SK-N-SH (cell line): ENCODE measurements at regions not wholly inside any gene's neighbourhood (a gene's known extent, or its start where the extent isn't known, plus 50 kb on each side); places are given as distances from the start of the nearest gene placed in this dataset.

Experiments
- CTCF ChIA-PET: fragments of 300-600, 350-600 bp; formaldehyde crosslinking; extraction: SDS; loops from one replicate; lab custom pipeline; 2021; lab: Yijun Ruan, JAX
- POLR2A ChIA-PET: fragments of 350-600 bp; sonication (Branson Sonifier 250); formaldehyde crosslinking; extraction: SDS; loops from one replicate; lab custom pipeline; 2020; ENCODE audit warnings: antibody characterized with exemption, inconsistent platforms; lab: Yijun Ruan, JAX
- DNase-seq: peaks from one replicate; pipeline ENCODE4 v3.0.0; 2012
- H2AFZ ChIP-seq: fragments of 200-600 bp; sonication (generic); 2 replicates; pipeline ENCODE4 v1.8.1; 2016; ENCODE audit warnings: antibody characterized with exemption, mild to moderate bottlenecking, low read depth
- H3F3A ChIP-seq: fragments of 200-600 bp; sonication (generic); replicated peaks from 2 replicates; pipeline ENCODE3; 2016; ENCODE audit warnings: antibody characterized with exemption, mild to moderate bottlenecking; ENCODE audit not compliant: insufficient read depth
- H3K27ac ChIP-seq, 2 experiments: fragments of 200-500 bp in 1 of 2; fragments of 200-600 bp in 1 of 2; sonication (Bioruptor generic) in 1 of 2; sonication (generic), shearing (Covaris generic) in 1 of 2; 2 replicates each; pipeline versions ENCODE4 v1.5.1 to v1.6.1; 2014 to 2016; ENCODE audit warnings: low read depth in 2 of 2, inconsistent platforms in 1 of 2, low read length in 1 of 2, mild to moderate bottlenecking in 1 of 2, mixed read lengths in 1 of 2
- H3K27me3 ChIP-seq: fragments of 200-600 bp; sonication (generic), shearing (Covaris generic); 2 replicates; pipeline ENCODE4 v1.6.1; 2016; ENCODE audit warnings: mixed run types; ENCODE audit not compliant: insufficient read depth
- H3K36me3 ChIP-seq, 2 experiments: fragments of 200-500 bp in 1 of 2; fragments of 200-600 bp in 1 of 2; sonication (Bioruptor generic) in 1 of 2; sonication (generic) in 1 of 2; replicated peaks in 1 of 2; 2 replicates each; pipeline versions ENCODE3 to v1.5.1; 2014 to 2016; ENCODE audit warnings: low read length in 1 of 2, mild to moderate bottlenecking in 1 of 2; ENCODE audit not compliant: insufficient read depth in 2 of 2, control insufficient read depth in 1 of 2
- H3K4me1 ChIP-seq, 2 experiments: fragments of 200-500 bp in 1 of 2; fragments of 200-600 bp in 1 of 2; sonication (Bioruptor generic) in 1 of 2; sonication (generic), shearing (Covaris generic) in 1 of 2; 2 replicates each; pipeline versions ENCODE4 v1.5.1 to v1.6.1; 2014 to 2016; ENCODE audit warnings: low read depth in 1 of 2, low read length in 1 of 2, mixed run types in 1 of 2; ENCODE audit not compliant: insufficient read depth in 2 of 2, control insufficient read depth in 1 of 2
- H3K4me2 ChIP-seq: fragments of 200-600 bp; sonication (generic), shearing (Covaris generic); 2 replicates; pipeline ENCODE4 v1.6.1; 2017; ENCODE audit warnings: mixed run types
- H3K4me3 ChIP-seq, 2 experiments: fragments of 200-500 bp in 1 of 2; fragments of 200-600 bp in 1 of 2; sonication (Bioruptor generic) in 1 of 2; sonication (generic), shearing (Covaris generic) in 1 of 2; 2 replicates each; pipeline versions ENCODE4 v1.5.1 to v1.8.1; 2014 to 2016; ENCODE audit warnings: low read depth in 2 of 2, inconsistent platforms in 1 of 2, low read length in 1 of 2, mild to moderate bottlenecking in 1 of 2, mixed read lengths in 1 of 2, moderate library complexity in 1 of 2
- H3K79me2 ChIP-seq: fragments of 200-600 bp; sonication (generic); 2 replicates; pipeline ENCODE4 v1.8.1; 2017; ENCODE audit warnings: mild to moderate bottlenecking; ENCODE audit not compliant: insufficient read depth
- H3K9ac ChIP-seq: fragments of 200-600 bp; sonication (generic); 2 replicates; pipeline ENCODE4 v1.6.1; 2017; ENCODE audit warnings: mixed run types
- H3K9me2 ChIP-seq: fragments of 200-600 bp; sonication (generic); 2 replicates; pipeline ENCODE4 v1.6.1; 2017; ENCODE audit warnings: mixed run types
- H3K9me3 ChIP-seq: fragments of 200-600 bp; sonication (generic); 2 replicates; pipeline ENCODE4 v1.6.1; 2017; ENCODE audit warnings: mixed run types, mild to moderate bottlenecking, moderate library complexity
- H4K20me1 ChIP-seq: fragments of 200-600 bp; sonication (generic); 2 replicates; pipeline ENCODE4 v1.6.1; 2017; ENCODE audit warnings: mild to moderate bottlenecking, mixed run types; ENCODE audit not compliant: insufficient read depth
- FOXJ3 ChIP-seq: sonication (generic); formaldehyde crosslinking; IDR thresholded peaks from 2 replicates; pipeline ENCODE4 v1.5.1; 2020; ENCODE audit warnings: mild to moderate bottlenecking, missing genetic modification reagents
- GABPA ChIP-seq: IDR thresholded peaks from 2 replicates; pipeline ENCODE4 v1.4.0; 2012; ENCODE audit warnings: low read depth, mild to moderate bottlenecking
- MXI1 ChIP-seq: IDR thresholded peaks from 2 replicates; pipeline ENCODE4 v1.6.1; 2012; ENCODE audit warnings: mild to moderate bottlenecking, low read depth, low read length, improper control_type of control experiment
- NFIC ChIP-seq: IDR thresholded peaks from 2 replicates; pipeline ENCODE4 v1.4.0; 2012; ENCODE audit warnings: borderline replicate concordance
- NRF1 ChIP-seq: IDR thresholded peaks from 2 replicates; pipeline ENCODE4 v1.6.1; 2012; ENCODE audit warnings: low read depth, mild to moderate bottlenecking, low read length
- PBX3 ChIP-seq: IDR thresholded peaks from 2 replicates; pipeline ENCODE4; 2012
- REST ChIP-seq: IDR thresholded peaks from 2 replicates; pipeline ENCODE4 v1.6.1; 2012; ENCODE audit warnings: mild to moderate bottlenecking, low read depth, low read length, moderate library complexity
- YY1 ChIP-seq: IDR thresholded peaks from 2 replicates; pipeline ENCODE4 v1.4.0; 2012; ENCODE audit warnings: low read depth, mild to moderate bottlenecking
- WGBS: methylation state at CpG from one replicate; pipeline ENCODE4 v1.1.6; 2017; ENCODE audit warnings: low lambda C conversion rate; 5-methylcytosine and 5-hydroxymethylcytosine counted together
- TF ChIP-seq, protein P1 (sequence below): fragments of 150-350 bp; IDR thresholded peaks from 2 replicates; pipeline ENCODE4 v1.6.1; 2017; ENCODE audit warnings: antibody characterized with exemption, low read length, low read depth, borderline replicate concordance

- WGBS, result 11% methylated on average over 4 of the region's 4 CpGs
- ChIA-PET CTCF (no interaction called here), POLR2A (no interaction called here)
- Histone ChIP-seq H3K4me2 (no peak overlapping the region), H3K4me1 (no peaks in the 10 kb centered on the region), H3K79me2 (no peaks in the 10 kb centered on the region), H3K9me3 (no peaks in the 10 kb centered on the region), H3F3A (no peaks in the 10 kb centered on the region), H2AFZ (no peak overlapping the region), H4K20me1 (no peaks in the 10 kb centered on the region), H3K36me3 (no peaks in the 10 kb centered on the region), H3K27me3 (no peaks in the 10 kb centered on the region)
- no peak for DNase-seq
- TF ChIP-seq, protein P1, sequence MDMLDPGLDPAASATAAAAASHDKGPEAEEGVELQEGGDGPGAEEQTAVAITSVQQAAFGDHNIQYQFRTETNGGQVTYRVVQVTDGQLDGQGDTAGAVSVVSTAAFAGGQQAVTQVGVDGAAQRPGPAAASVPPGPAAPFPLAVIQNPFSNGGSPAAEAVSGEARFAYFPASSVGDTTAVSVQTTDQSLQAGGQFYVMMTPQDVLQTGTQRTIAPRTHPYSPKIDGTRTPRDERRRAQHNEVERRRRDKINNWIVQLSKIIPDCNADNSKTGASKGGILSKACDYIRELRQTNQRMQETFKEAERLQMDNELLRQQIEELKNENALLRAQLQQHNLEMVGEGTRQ, result no peak
- TF ChIP-seq MXI1 (no peak), PBX3 (no peak), FOXJ3 (CRISPR knock-in tag) (no peak), REST (no peak), GABPA (no peak)
- TF ChIP-seq, all 33 proteins: peak for 0
- Histone ChIP-seq H3K27ac (no peak overlapping the region), H3K9ac (no peak overlapping the region), H3K9me2 (no peaks in the 10 kb centered on the region), H3K4me3 (no peak overlapping the region)
Measured at GRCh38 chrX:21171181-21171580, 203.0 kb upstream of the CNKSR2 start.

- H3K27me3 ChIP-seq, result no peaks in the 10 kb centered on the region
- no peaks in the 10 kb centered on the region for H3K4me1 ChIP-seq
- TF ChIP-seq NRF1 (no peak), NFIC (no peak), YY1 (no peak)
- H3K79me2 ChIP-seq, result no peaks in the 10 kb centered on the region
- no peaks in the 10 kb centered on the region for H3K36me3 ChIP-seq
- ChIA-PET CTCF (no interaction called here), POLR2A (no interaction called here)
- H3K9me3 ChIP-seq, result no peaks in the 10 kb centered on the region
- H3F3A ChIP-seq, result no peaks in the 10 kb centered on the region
- H3K4me3 ChIP-seq, result no peak overlapping the region
- no peaks in the 10 kb centered on the region for H4K20me1 ChIP-seq
- H3K9me2 ChIP-seq, result no peaks in the 10 kb centered on the region
- 10% methylated on average over 1 of the region's 1 CpG for WGBS
- no peak for DNase-seq
- H3K4me2 ChIP-seq, result no peak overlapping the region
- no peak overlapping the region for H3K27ac ChIP-seq
- H3K9ac ChIP-seq, result no peak overlapping the region
- no peak overlapping the region for H2AFZ ChIP-seq
Measured at GRCh38 chrX:21174439-21174838, 199.8 kb upstream of the CNKSR2 start.
